OCI-LY1 (cell line): ENCODE measurements at regions not wholly inside any gene's neighbourhood (a gene's known extent, or its start where the extent isn't known, plus 50 kb on each side); places are given as distances from the start of the nearest gene placed in this dataset.
"Not testable (repeated sequence)": the region's sequence is repeated elsewhere in the genome, so short reads cannot be mapped to it uniquely, and the experiment has no call there.

Source experiments
- H2AFZ ChIP-seq: fragments of 200-600 bp; sonication (generic), shearing (Covaris generic); 2 replicates; pipeline ENCODE4 v1.6.0; 2014; ENCODE audit warnings: antibody characterized with exemption, mild to moderate bottlenecking, low read length
- H3F3A ChIP-seq: fragments of 200-600 bp; sonication (generic), shearing (Covaris generic); 2 replicates; pipeline ENCODE4 v1.6.0; 2014; ENCODE audit warnings: mild to moderate bottlenecking, antibody characterized with exemption, low read length, moderate library complexity; ENCODE audit not compliant: insufficient read depth
- H3K27ac ChIP-seq: fragments of 200-600 bp; sonication (generic); 2 replicates; pipeline ENCODE4 v1.5.1; 2014; ENCODE audit warnings: low read length, mixed run types, mild to moderate bottlenecking, low read depth; ENCODE audit not compliant: poor library complexity, severe bottlenecking
- H3K27me3 ChIP-seq: fragments of 200-600 bp; sonication (generic); 2 replicates; pipeline ENCODE4 v1.6.0; 2014; ENCODE audit warnings: antibody characterized with exemption, mild to moderate bottlenecking, low read length, moderate library complexity; ENCODE audit not compliant: insufficient read depth
- H3K36me3 ChIP-seq: fragments of 200-600 bp; sonication (generic); 2 replicates; pipeline ENCODE4 v1.6.1; 2014; ENCODE audit warnings: mild to moderate bottlenecking, antibody characterized with exemption, low read length, moderate library complexity, mixed read lengths; ENCODE audit not compliant: insufficient read depth
- H3K4me1 ChIP-seq: fragments of 200-600 bp; sonication (generic); 2 replicates; pipeline ENCODE4 v1.5.1; 2014; ENCODE audit warnings: mild to moderate bottlenecking, low read length, moderate library complexity; ENCODE audit not compliant: insufficient read depth, severe bottlenecking
- H3K4me2 ChIP-seq: fragments of 200-600 bp; sonication (generic), shearing (Covaris generic); 2 replicates; pipeline ENCODE4 v1.6.1; 2014; ENCODE audit warnings: low read length
- H3K4me3 ChIP-seq: fragments of 200-600 bp; sonication (generic); 2 replicates; pipeline ENCODE4 v1.5.1; 2014; ENCODE audit warnings: low read length, low read depth, mild to moderate bottlenecking, mixed read lengths; ENCODE audit not compliant: poor library complexity, severe bottlenecking
- H3K79me2 ChIP-seq: fragments of 200-600 bp; shearing (Covaris generic); 2 replicates; pipeline ENCODE4 v1.6.1; 2016; ENCODE audit warnings: mixed run types, low read length, mixed read lengths; ENCODE audit not compliant: insufficient read depth
- H3K9ac ChIP-seq: fragments of 200-600 bp; sonication (generic), shearing (Covaris generic); 2 replicates; pipeline ENCODE4 v1.6.1; 2014; ENCODE audit warnings: mild to moderate bottlenecking, low read length, mixed read lengths
- H3K9me2 ChIP-seq: fragments of 200-600 bp; sonication (generic), shearing (Covaris generic); 2 replicates; pipeline ENCODE4 v1.6.1; 2014; ENCODE audit warnings: low read depth, mild to moderate bottlenecking, low read length, mixed read lengths
- H3K9me3 ChIP-seq: fragments of 200-600 bp; shearing (Covaris generic); 2 replicates; pipeline ENCODE4 v1.6.1; 2014; ENCODE audit warnings: low read length, mixed read lengths
- H4K20me1 ChIP-seq: fragments of 200-600 bp; sonication (generic), shearing (Covaris generic); 2 replicates; pipeline ENCODE4 v1.6.0; 2016; ENCODE audit warnings: mild to moderate bottlenecking, low read length; ENCODE audit not compliant: insufficient read depth
- CTCF ChIP-seq: fragments of 200-600 bp; sonication (generic), shearing (Covaris generic); IDR thresholded peaks from 2 replicates; pipeline ENCODE4 v1.5.1; 2017; ENCODE audit warnings: mild to moderate bottlenecking, antibody characterized with exemption, low read length, moderate library complexity, mixed read lengths
- EZH2 ChIP-seq: fragments of 200-600 bp; sonication (generic), shearing (Covaris generic); IDR thresholded peaks from 2 replicates; pipeline ENCODE4 v1.8.0; 2017; ENCODE audit warnings: borderline replicate concordance, mixed run types, mild to moderate bottlenecking, antibody characterized with exemption, low read length, moderate library complexity, mixed read lengths

DNA sequence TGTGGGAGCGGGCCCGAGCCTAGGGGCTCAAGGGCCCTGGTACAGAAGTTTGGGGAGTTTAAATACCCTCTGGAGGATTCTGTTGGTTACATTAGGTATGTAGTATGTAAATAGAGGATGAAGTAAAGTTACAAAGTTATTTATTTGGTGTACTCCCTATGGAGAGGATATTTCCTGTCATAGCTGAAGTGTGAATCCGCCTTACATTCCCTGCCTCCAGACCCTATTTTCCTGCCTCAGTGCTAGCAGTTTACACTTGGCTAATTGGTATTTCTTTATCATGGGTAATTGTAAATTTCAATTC is 60.6 kb upstream of the KLF14 start:
- Histone ChIP-seq H3K9me2 (no peaks in the 10 kb centered on the region), H3K9me3 (no peaks in the 10 kb centered on the region), H4K20me1 (no peaks in the 10 kb centered on the region), H3K4me2 (no peak overlapping the region), H3K27ac (no peak overlapping the region), H3K9ac (no peak overlapping the region), H3K36me3 (no peaks in the 10 kb centered on the region), H2AFZ (no peak overlapping the region), H3K79me2 (no peaks in the 10 kb centered on the region), H3K27me3 (no peaks in the 10 kb centered on the region; the same call in 1 of the 2 replicates), H3F3A (no peaks in the 10 kb centered on the region), H3K4me1 (no peaks in the 10 kb centered on the region), H3K4me3 (no peak overlapping the region)
- no peak for TF ChIP-seq CTCF
- TF ChIP-seq EZH2, result no peak

GRCh38 chr7:130796425-130796824 is 62.4 kb upstream of the KLF14 start:
- not testable (repeated sequence) for H3K4me3 ChIP-seq, H3K9me3 ChIP-seq, H3K27me3 ChIP-seq, H3K36me3 ChIP-seq, H3F3A ChIP-seq, H3K9ac ChIP-seq, H3K79me2 ChIP-seq, H3K27ac ChIP-seq, H2AFZ ChIP-seq, H3K9me2 ChIP-seq, H3K4me1 ChIP-seq, H4K20me1 ChIP-seq, H3K4me2 ChIP-seq

GRCh38 chr7:130803127-130803526 is 69.1 kb upstream of the KLF14 start:
- TF ChIP-seq CTCF, result no peak
- TF ChIP-seq EZH2, result no peak
- Histone ChIP-seq H3K27ac (no peak overlapping the region), H3K4me3 (no peak overlapping the region), H2AFZ (no peak overlapping the region), H3K9ac (no peak overlapping the region), H3K4me1 (no peaks in the 10 kb centered on the region), H4K20me1 (no peaks in the 10 kb centered on the region), H3K9me2 (no peaks in the 10 kb centered on the region), H3F3A (no peaks in the 10 kb centered on the region), H3K9me3 (no peaks in the 10 kb centered on the region), H3K4me2 (no peak overlapping the region), H3K36me3 (no peaks in the 10 kb centered on the region), H3K79me2 (no peaks in the 10 kb centered on the region), H3K27me3 (no peaks in the 10 kb centered on the region)

- Histone ChIP-seq H3K79me2 (no peaks in the 10 kb centered on the region), H3K9ac (no peak overlapping the region), H3F3A (no peaks in the 10 kb centered on the region), H3K4me2 (no peak overlapping the region), H3K36me3 (no peaks in the 10 kb centered on the region), H3K4me1 (no peaks in the 10 kb centered on the region), H3K4me3 (no peak overlapping the region), H3K9me2 (no peaks in the 10 kb centered on the region), H3K9me3 (no peaks in the 10 kb centered on the region), H2AFZ (no peak overlapping the region), H4K20me1 (no peaks in the 10 kb centered on the region), H3K27me3 (no peaks in the 10 kb centered on the region), H3K27ac (no peak overlapping the region)
- TF ChIP-seq EZH2, result no peak
- TF ChIP-seq CTCF, result no peak
Measured at GRCh38 chr7:130804220-130804619, 70.2 kb upstream of the KLF14 start.

DNA sequence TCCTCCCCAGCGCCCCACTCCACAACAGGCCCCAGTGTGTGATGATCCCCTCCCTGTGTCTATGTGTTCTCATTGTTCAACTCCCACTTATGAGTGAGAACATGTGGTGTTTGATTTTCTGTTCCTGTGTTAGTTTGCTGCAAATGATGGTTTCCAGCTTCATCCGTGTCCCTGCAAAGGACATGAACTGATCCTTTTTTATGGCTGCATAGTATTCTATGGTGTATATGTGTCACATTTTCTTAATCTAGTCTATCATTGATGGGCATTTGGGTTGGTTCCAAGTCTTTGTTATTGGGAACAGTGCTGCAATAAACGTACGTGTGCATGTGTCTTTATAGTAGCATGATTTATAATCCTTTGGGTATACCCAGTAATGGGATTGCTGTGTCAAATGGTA is 78.8 kb upstream of the KLF14 start:
- not testable (repeated sequence) for H4K20me1 ChIP-seq, H3K9ac ChIP-seq, H3K4me1 ChIP-seq, H3K27ac ChIP-seq, H3K9me2 ChIP-seq, H2AFZ ChIP-seq, H3K27me3 ChIP-seq, H3F3A ChIP-seq, H3K4me2 ChIP-seq, H3K36me3 ChIP-seq, H3K9me3 ChIP-seq, H3K4me3 ChIP-seq, H3K79me2 ChIP-seq
